ENCODE measurements at regions not wholly inside any gene's neighbourhood (a gene's known extent, or its start where the extent isn't known, plus 50 kb on each side); places are given as distances from the start of the nearest gene placed in this dataset.
A peak's percentile ranks its signal among the peaks of the same experiment; 100 is the strongest.

GRCh38 chr5:28077291-28078240, 1039.2 kb upstream of the CDH9 start:
- TF ChIP-seq CTCF (IDR thresholded peaks at IDR 0.05; ENCODE audit: insufficient read depth, low read depth, low read length, missing control alignments), result no peak
- H3K4me3 ChIP-seq (ENCODE audit: low read length), result no peak overlapping the region
- DNase-seq (ENCODE audit: low read depth), result no peak

- no peak for TF ChIP-seq CTCF (IDR thresholded peaks at IDR 0.05; ENCODE audit: insufficient read depth, low read depth, low read length, missing control alignments)
- no peak overlapping the region for H3K4me3 ChIP-seq (ENCODE audit: low read length)
- DNase-seq (ENCODE audit: low read depth), result no peak
Observed at GRCh38 chr5:28066856-28067255, 1028.5 kb upstream of the CDH9 start.

- no peak overlapping the region for H3K4me3 ChIP-seq (ENCODE audit: low read length)
- TF ChIP-seq CTCF (IDR thresholded peaks at IDR 0.05; ENCODE audit: insufficient read depth, low read depth, low read length, missing control alignments), result no peak
- DNase-seq (ENCODE audit: low read depth), result no peak
Observed at GRCh38 chr5:28065656-28066055, 1027.3 kb upstream of the CDH9 start.

GRCh38 chr5:28046596-28046995, 1008.2 kb upstream of the CDH9 start:
- no peak for DNase-seq (ENCODE audit: low read depth)
- no peak for TF ChIP-seq CTCF (IDR thresholded peaks at IDR 0.05; ENCODE audit: insufficient read depth, low read depth, low read length, missing control alignments)
- no peak overlapping the region for H3K4me3 ChIP-seq (ENCODE audit: low read length)

GRCh38 chr5:28027851-28028250, 989.5 kb upstream of the CDH9 start:
- no peak for TF ChIP-seq CTCF (IDR thresholded peaks at IDR 0.05; ENCODE audit: insufficient read depth, low read depth, low read length, missing control alignments)
- no peak overlapping the region for H3K4me3 ChIP-seq (ENCODE audit: low read length)

GRCh38 chr5:28017178-28017577, 978.8 kb upstream of the CDH9 start:
- DNase-seq (ENCODE audit: low read depth), result no peak
- H3K4me3 ChIP-seq (ENCODE audit: low read length), result no peak overlapping the region
- TF ChIP-seq CTCF (IDR thresholded peaks at IDR 0.05; ENCODE audit: insufficient read depth, low read depth, low read length, missing control alignments), result no peak

More at GRCh38 chr5:28027851-28028250, 989.5 kb upstream of the CDH9 start:
- DNase-seq (ENCODE audit: low read depth), result no peak

- H3K4me3 ChIP-seq (ENCODE audit: low read length), result no peak overlapping the region
- TF ChIP-seq CTCF (IDR thresholded peaks at IDR 0.05; ENCODE audit: insufficient read depth, low read depth, low read length, missing control alignments), result peak; percentile 59
- DNase-seq (ENCODE audit: low read depth), result peak; percentile 61
Observed at GRCh38 chr5:28014779-28015178, 976.4 kb upstream of the CDH9 start.

All from epithelial cell of esophagus (primary cell).